Spleen (tissue), 11 donors: ENCODE measurements at regions not wholly inside any gene's neighbourhood (a gene's known extent, or its start where the extent isn't known, plus 50 kb on each side); places are given as distances from the start of the nearest gene placed in this dataset.

Source experiments
- DNase-seq: peaks from one replicate; pipeline ENCODE4 v3.0.0-alpha.2; 2020
- H3K27ac ChIP-seq, 8 donors: fragments of 200-600 bp; sonication (generic) in 7 of 8; 1 replicate in 4 of 8; 2 replicates in 4 of 8; pipeline versions ENCODE4 v1.5.0 to v1.8.0; 2016 to 2021; ENCODE audit warnings: inconsistent platforms in 4 of 8, mild to moderate bottlenecking in 4 of 8, moderate library complexity in 1 of 8
- H3K27me3 ChIP-seq, 7 donors: fragments of 200-600 bp; sonication (generic) in 6 of 7; replicated peaks in 1 of 7; 1 replicate in 4 of 7; 2 replicates in 3 of 7; pipeline versions ENCODE4 v1.5.0 to v1.8.0; 2016 to 2021; ENCODE audit warnings: inconsistent platforms in 3 of 7, mild to moderate bottlenecking in 1 of 7
- H3K36me3 ChIP-seq, 6 donors: fragments of 200-600 bp; sonication (generic) in 5 of 6; 1 replicate in 4 of 6; 2 replicates in 2 of 6; pipeline versions ENCODE4 v1.5.0 to v1.8.0; 2016 to 2021; ENCODE audit warnings: inconsistent platforms in 2 of 6
- H3K4me1 ChIP-seq, 6 donors: fragments of 200-600 bp; sonication (generic) in 5 of 6; 1 replicate in 3 of 6; 2 replicates in 3 of 6; pipeline versions ENCODE4 v1.5.0 to v1.8.0; 2016 to 2021; ENCODE audit warnings: inconsistent platforms in 3 of 6
- H3K4me3 ChIP-seq, 8 donors: fragments of 200-600 bp; sonication (generic) in 7 of 8; 1 replicate in 4 of 8; 2 replicates in 4 of 8; pipeline versions ENCODE4 v1.5.0 to v1.8.0; 2016 to 2021; ENCODE audit warnings: inconsistent platforms in 4 of 8, mild to moderate bottlenecking in 4 of 8, moderate library complexity in 2 of 8
- H3K9me3 ChIP-seq, 8 donors: fragments of 200-600 bp; sonication (generic) in 7 of 8; 1 replicate in 4 of 8; 2 replicates in 4 of 8; pipeline versions ENCODE4 v1.5.0 to v1.8.0; 2016 to 2021; ENCODE audit warnings: inconsistent platforms in 4 of 8
- CTCF ChIP-seq, 11 experiments: fragments of 200-600 bp in 7 of 11; fragments of 450-650 bp in 4 of 11; sonication (generic) in 4 of 11; IDR thresholded peaks in 8 of 11; conservative IDR thresholded peaks in 3 of 11; 1 replicate in 7 of 11; 2 replicates in 4 of 11; pipeline versions ENCODE4 v1.4.0 to v1.8.0; 2016 to 2021; ENCODE audit warnings: antibody characterized with exemption in 11 of 11, inconsistent platforms in 4 of 11, mild to moderate bottlenecking in 1 of 11
- POLR2A ChIP-seq, 3 donors: fragments of 450-650 bp; IDR thresholded peaks; one replicate each; pipeline ENCODE4 v1.5.1; 2017; ENCODE audit warnings: antibody characterized with exemption in 3 of 3, mild to moderate bottlenecking in 1 of 3
- POLR2AphosphoS5 ChIP-seq, 3 donors: sonication (generic); formaldehyde crosslinking; IDR thresholded peaks; one replicate each; pipeline ENCODE4 v1.5.1; 2017; ENCODE audit warnings: antibody characterized with exemption in 3 of 3
- WGBS, 5 donors: extraction: QIAGEN DNeasy Blood & Tissue Kit in 3 of 5; methylation state at CpG; one replicate each; pipeline versions ENCODE4 v1.1.5 to v1.1.7; 2013 to 2018; 5-methylcytosine and 5-hydroxymethylcytosine counted together
- intact Hi-C: fragments of 100-400 bp; cut with DNase I; formaldehyde crosslinking; loops from one replicate; pipeline ENCODE4 v1.15.0; 2023; ENCODE audit warnings: low total_unique reads
- donor health status: healthy with polysubstance abuse.
- donor health status: DM: no; HTN: no; CAD: no; lungs with moderate emphysema.
- donor health status: DM: no; HTN: no; CAD: no.
- donor health status: Bipolar disorder and iron deficiency.
- donor health status: healthy.
- donor health status: DM: no; HTN: no; CAD: no.
- donor health status: DM: yes; HTN: yes; CAD: no.

GRCh38 chr9:99576876-99577275 lies 244.8 kb upstream of the NR4A3 start:
- H3K36me3 ChIP-seq, result no peaks in the 10 kb centered on the region
- peaks cover 0 to 10% (median 0%) of the 10 kb centered on the region in 6 donors for H3K4me1 ChIP-seq
- TF ChIP-seq POLR2A (IDR thresholded peaks at IDR 0.05) (no peak), CTCF (IDR thresholded peaks at IDR 0.05 in 8 of 11, conservative IDR thresholded peaks at IDR 0.05 in 3 of 11) (no peak), POLR2AphosphoS5 (IDR thresholded peaks at IDR 0.05) (no peak)
- 70 to 93% (median 79%) methylated on average over 3 of the region's 3 CpGs for WGBS, 5 donors
- H3K9me3 ChIP-seq, result no peaks in the 10 kb centered on the region
- H3K27ac ChIP-seq, result no peak overlapping the region
- no peaks in the 10 kb centered on the region for H3K27me3 ChIP-seq
- no peak for DNase-seq
- intact Hi-C loops, result no loop called here
- H3K4me3 ChIP-seq, result no peak overlapping the region

GRCh38 chr9:99577351-99577750 lies 244.3 kb upstream of the NR4A3 start:
- WGBS, 5 donors, result 74 to 96% (median 85%) methylated on average over 2 of the region's 2 CpGs
- peaks cover 0 to 10% (median 0%) of the 10 kb centered on the region in 6 donors for H3K4me1 ChIP-seq
- H3K27ac ChIP-seq, result no peak overlapping the region
- no peak overlapping the region for H3K4me3 ChIP-seq
- no peaks in the 10 kb centered on the region for H3K9me3 ChIP-seq
- H3K27me3 ChIP-seq, result no peaks in the 10 kb centered on the region
- no peaks in the 10 kb centered on the region for H3K36me3 ChIP-seq
- intact Hi-C loops, result no loop called here
- no peak for TF ChIP-seq CTCF (IDR thresholded peaks at IDR 0.05 in 8 of 11, conservative IDR thresholded peaks at IDR 0.05 in 3 of 11)
- no peak for TF ChIP-seq POLR2AphosphoS5 (IDR thresholded peaks at IDR 0.05)
- no peak for TF ChIP-seq POLR2A (IDR thresholded peaks at IDR 0.05)
- no peak for DNase-seq

- intact Hi-C loops, result no loop called here
- TF ChIP-seq CTCF (IDR thresholded peaks at IDR 0.05 in 8 of 11, conservative IDR thresholded peaks at IDR 0.05 in 3 of 11) (no peak), POLR2AphosphoS5 (IDR thresholded peaks at IDR 0.05) (no peak), POLR2A (IDR thresholded peaks at IDR 0.05) (no peak)
- Histone ChIP-seq H3K27me3 (no peaks in the 10 kb centered on the region), H3K27ac (no peak overlapping the region), H3K4me3 (no peak overlapping the region), H3K4me1 (peaks cover 0 to 10% (median 0%) of the 10 kb centered on the region in 6 donors), H3K36me3 (no peaks in the 10 kb centered on the region), H3K9me3 (no peaks in the 10 kb centered on the region)
- 92 to 100% (median 97%) methylated on average over 1 of the region's 1 CpG for WGBS, 5 donors
- DNase-seq, result no peak
Observed at GRCh38 chr9:99578666-99579065, 243.0 kb upstream of the NR4A3 start.

GRCh38 chr9:99579964-99580363 lies 241.7 kb upstream of the NR4A3 start:
- intact Hi-C loops, result no loop called here
- 65 to 83% (median 70%) methylated on average over 4 of the region's 4 CpGs for WGBS, 5 donors

More at GRCh38 chr9:99579964-99580363, 241.7 kb upstream of the NR4A3 start:
- Histone ChIP-seq H3K9me3 (no peaks in the 10 kb centered on the region), H3K4me1 (peaks cover 0 to 10% (median 0%) of the 10 kb centered on the region in 6 donors), H3K27me3 (no peaks in the 10 kb centered on the region), H3K36me3 (no peaks in the 10 kb centered on the region), H3K27ac (peak overlapping the region in 5 of 8 donors; percentile 22 to 73 (median 65)), H3K4me3 (no peak overlapping the region)
- TF ChIP-seq POLR2A (IDR thresholded peaks at IDR 0.05), result no peak
- TF ChIP-seq POLR2AphosphoS5 (IDR thresholded peaks at IDR 0.05), result no peak
- no peak for TF ChIP-seq CTCF (IDR thresholded peaks at IDR 0.05 in 8 of 11, conservative IDR thresholded peaks at IDR 0.05 in 3 of 11)
- no peak for DNase-seq
